B cell (primary cell): ENCODE measurements at regions not wholly inside any gene's neighbourhood (a gene's known extent, or its start where the extent isn't known, plus 50 kb on each side); places are given as distances from the start of the nearest gene placed in this dataset.

Source experiments
- ATAC-seq: fragments of 200-7000 bp; cut with Tn5 transposase; one replicate; pipeline ENCODE4 v1.10.0; 2021; ENCODE audit warnings: low read depth, mild to moderate bottlenecking, moderate number of reproducible peaks, moderate library complexity
- CTCF ChIA-PET: fragments of 350-600 bp; sonication (Branson Sonifier 250); formaldehyde crosslinking; loops from one replicate; lab custom pipeline; 2021; ENCODE audit warnings: antibody characterized with exemption, inconsistent platforms; lab: Charles Lee
- POLR2A ChIA-PET: fragments of 350-600 bp; sonication (Branson Sonifier 250); formaldehyde crosslinking; loops from one replicate; lab custom pipeline; 2021; ENCODE audit warnings: antibody characterized with exemption; lab: Charles Lee
- DNase-seq: peaks from one replicate; pipeline ENCODE4 v3.0.0; 2013
- H2AFZ ChIP-seq: 2 replicates; pipeline ENCODE4 v1.6.1; 2012; ENCODE audit warnings: mild to moderate bottlenecking, low read depth, low read length; ENCODE audit not compliant: insufficient read depth, poor library complexity, severe bottlenecking
- H3K27ac ChIP-seq, 2 donors: 1 replicate in 1 of 2; 2 replicates in 1 of 2; pipeline ENCODE4 v1.5.1; 2012 to 2013; ENCODE audit warnings: low read length in 2 of 2, mild to moderate bottlenecking in 2 of 2, moderate library complexity in 1 of 2
- H3K27me3 ChIP-seq, 4 experiments: fragments of 200-600 bp in 1 of 4; sonication (generic) in 1 of 4; replicated peaks in 1 of 4; 1 replicate in 2 of 4; 2 replicates in 2 of 4; pipeline versions ENCODE4 v1.6.1 to v1.7.0; 2013 to 2016; ENCODE audit warnings: low read length in 3 of 4, mild to moderate bottlenecking in 2 of 4, mixed read lengths in 1 of 4, moderate library complexity in 1 of 4; ENCODE audit not compliant: insufficient read depth in 4 of 4, control insufficient read depth in 3 of 4; ENCODE audit errors: control extremely low read depth in 1 of 4
- H3K36me3 ChIP-seq, 2 experiments: replicated peaks in 1 of 2; 1 replicate in 1 of 2; 2 replicates in 1 of 2; pipeline versions ENCODE4 v1.6.1 to v1.7.1; 2013; ENCODE audit warnings: low read length in 1 of 2; ENCODE audit not compliant: insufficient read depth in 2 of 2, control insufficient read depth in 1 of 2; ENCODE audit errors: control extremely low read depth in 1 of 2, extremely low read depth in 1 of 2
- H3K4me1 ChIP-seq, 2 donors: fragments of 200-600 bp in 1 of 2; sonication (generic) in 1 of 2; 1 replicate in 1 of 2; 2 replicates in 1 of 2; pipeline versions ENCODE4 v1.5.1 to v1.6.1; 2013 to 2017; ENCODE audit warnings: low read length in 2 of 2; ENCODE audit not compliant: control insufficient read depth in 2 of 2, insufficient read depth in 2 of 2
- H3K4me2 ChIP-seq: replicated peaks from 2 replicates; pipeline ENCODE3; 2012; ENCODE audit warnings: mild to moderate bottlenecking, low read depth, low read length; ENCODE audit not compliant: poor library complexity, severe bottlenecking
- H3K4me3 ChIP-seq, 5 experiments: fragments of 200-600 bp in 1 of 5; sonication (generic) in 1 of 5; 1 replicate in 3 of 5; 2 replicates in 2 of 5; pipeline versions ENCODE4 v1.5.1 to v1.7.0; 2011 to 2016; ENCODE audit warnings: low read length in 4 of 5, mild to moderate bottlenecking in 4 of 5, low read depth in 2 of 5, control low read depth in 1 of 5, moderate library complexity in 1 of 5; ENCODE audit not compliant: insufficient read depth in 1 of 5; ENCODE audit errors: control extremely low read depth in 1 of 5, extremely low read depth in 1 of 5
- H3K79me2 ChIP-seq: fragments of 200-600 bp; sonication (generic); one replicate; pipeline ENCODE4 v1.6.0; 2016; ENCODE audit warnings: low read length; ENCODE audit not compliant: control insufficient read depth, insufficient read depth
- H3K9ac ChIP-seq: fragments of 200-600 bp; sonication (generic); 2 replicates; pipeline ENCODE4 v1.6.1; 2017; ENCODE audit warnings: mild to moderate bottlenecking, low read length, moderate library complexity
- H3K9me3 ChIP-seq, 3 donors: one replicate each; pipeline versions ENCODE4 v1.6.1 to v1.7.1; 2013; ENCODE audit warnings: low read length in 2 of 3; ENCODE audit not compliant: control insufficient read depth in 2 of 3, insufficient read depth in 1 of 3; ENCODE audit errors: control extremely low read depth in 1 of 3
- H4K20me1 ChIP-seq: 2 replicates; pipeline ENCODE4 v1.6.0; 2012; ENCODE audit warnings: mild to moderate bottlenecking, low read length; ENCODE audit not compliant: insufficient read depth, control insufficient read depth, poor library complexity, severe bottlenecking
- H3K27ac Mint-ChIP-seq: one replicate; pipeline ENCODE4 v1.8.0; 2021; ENCODE audit warnings: mixed read lengths
- H3K27me3 Mint-ChIP-seq: one replicate; pipeline ENCODE4 v1.8.0; 2021; ENCODE audit warnings: mixed read lengths
- H3K4me1 Mint-ChIP-seq: one replicate; pipeline ENCODE4 v1.8.0; 2021; ENCODE audit warnings: mixed read lengths
- H3K4me3 Mint-ChIP-seq: one replicate; pipeline ENCODE4 v1.8.0; 2021; ENCODE audit warnings: mixed read lengths
- H3K9me3 Mint-ChIP-seq: one replicate; pipeline ENCODE4 v1.8.0; 2022; ENCODE audit warnings: mixed read lengths; ENCODE audit not compliant: insufficient read depth
- CTCF ChIP-seq: fragments of 200-600 bp; IDR thresholded peaks from one replicate; pipeline ENCODE4 v1.8.0; 2022; ENCODE audit warnings: antibody characterized with exemption, mild to moderate bottlenecking
- EZH2 ChIP-seq: IDR thresholded peaks from 2 replicates; pipeline ENCODE4 v1.6.1; 2012; ENCODE audit warnings: borderline replicate concordance, low read depth, mild to moderate bottlenecking, moderate library complexity, low read length; ENCODE audit not compliant: insufficient read depth, poor library complexity, severe bottlenecking
- WGBS: methylation state at CpG from one replicate; pipeline ENCODE4 v1.1.5; 2013; ENCODE audit warnings: missing lambda C conversion rate; ENCODE audit not compliant: insufficient coverage; 5-methylcytosine and 5-hydroxymethylcytosine counted together
- intact Hi-C: fragments of 100-400 bp; cut with micrococcal nuclease; formaldehyde crosslinking; loops from one replicate; pipeline ENCODE4 v1.10.0; 2022

DNA sequence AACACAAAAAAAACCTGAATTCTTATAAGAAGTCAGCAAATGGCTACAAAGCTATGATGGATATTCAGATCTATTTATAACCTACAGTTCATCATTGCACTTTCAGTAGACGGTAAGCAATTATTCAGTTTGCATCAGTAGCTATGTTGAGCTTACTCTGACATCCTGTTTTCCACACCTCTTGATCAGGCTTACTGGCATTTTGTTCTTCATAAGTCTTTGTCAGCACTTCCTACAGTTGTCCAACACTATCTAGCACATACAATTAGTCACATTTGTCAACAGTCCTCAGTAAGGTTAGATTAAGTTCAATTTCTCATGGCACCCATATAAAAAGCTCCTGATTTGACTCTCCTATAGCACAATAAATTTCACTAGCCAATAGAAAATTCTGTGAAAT, 71.2 kb upstream of the ST3GAL6 start:
- Histone ChIP-seq H3K9me3 (no peaks in the 10 kb centered on the region), H3K79me2 (no peaks in the 10 kb centered on the region), H3K9ac (no peak overlapping the region), H3K36me3 (no peaks in the 10 kb centered on the region), H3K27me3 (no peaks in the 10 kb centered on the region), H2AFZ (no peak overlapping the region), H3K27ac (no peak overlapping the region), H4K20me1 (no peaks in the 10 kb centered on the region), H3K4me2 (no peak overlapping the region), H3K4me3 (no peak overlapping the region), H3K4me1 (no peaks in the 10 kb centered on the region)
- Mint-ChIP-seq H3K4me3 (no peak overlapping the region), H3K4me1 (no peaks in the 10 kb centered on the region), H3K9me3 (no peaks in the 10 kb centered on the region), H3K27me3 (no peaks in the 10 kb centered on the region), H3K27ac (no peak overlapping the region)
- ATAC-seq: no peak
- POLR2A ChIA-PET: no interaction called here
- CTCF ChIA-PET: no interaction called here
- no peak for DNase-seq
- no peak for TF ChIP-seq CTCF
- no peak for TF ChIP-seq EZH2
- no CpG with 5 or more reads among the region's 1 CpG for WGBS
- intact Hi-C loops: no loop called here

DNA sequence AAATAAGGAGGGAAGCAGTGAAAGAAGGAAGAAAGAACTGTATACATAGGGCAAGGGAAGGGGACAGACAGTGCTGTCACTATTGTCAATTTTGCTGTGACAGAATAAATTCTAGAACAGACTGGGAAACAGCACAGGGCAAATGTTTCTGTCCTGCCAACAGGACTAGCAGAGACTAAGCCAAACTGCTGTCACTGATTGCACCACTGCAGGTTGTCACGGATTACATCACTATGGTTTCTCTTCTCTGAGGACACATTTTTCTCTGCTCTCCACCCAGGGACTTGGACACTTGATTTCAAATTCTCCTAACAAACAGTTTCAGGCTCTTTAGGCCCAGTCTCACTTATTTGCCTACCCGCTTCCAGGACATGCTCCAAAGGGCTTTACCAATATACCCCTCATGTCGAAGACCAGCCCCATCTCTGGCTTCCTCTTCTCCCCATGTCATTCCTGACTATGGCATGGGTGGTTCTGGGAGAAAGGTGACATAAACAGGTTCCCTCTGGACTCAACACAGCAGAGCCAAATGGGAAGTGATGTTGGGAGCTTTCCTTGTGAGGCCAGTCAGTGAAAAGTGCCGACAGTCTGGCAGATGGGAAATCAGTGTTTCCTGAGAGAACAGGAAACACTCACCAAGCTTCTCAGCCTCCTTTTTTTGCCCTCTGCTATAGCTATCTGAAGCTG, 70.2 kb upstream of the ST3GAL6 start:
- H2AFZ ChIP-seq: no peak overlapping the region
- H3K9me3 Mint-ChIP-seq: no peaks in the 10 kb centered on the region
- H3K27me3 ChIP-seq: no peaks in the 10 kb centered on the region
- H4K20me1 ChIP-seq: no peaks in the 10 kb centered on the region
- no peak overlapping the region for H3K4me3 Mint-ChIP-seq
- H3K4me1 Mint-ChIP-seq: no peaks in the 10 kb centered on the region
- no peak overlapping the region for H3K4me3 ChIP-seq
- no peak for DNase-seq
- no peak overlapping the region for H3K9ac ChIP-seq
- intact Hi-C loops: no loop called here
- WGBS: no CpG with 5 or more reads among the region's 4 CpGs
- ATAC-seq: no peak
- H3K4me1 ChIP-seq: no peaks in the 10 kb centered on the region
- H3K79me2 ChIP-seq: no peaks in the 10 kb centered on the region
- no peak overlapping the region for H3K27ac ChIP-seq
- ChIA-PET CTCF (no interaction called here), POLR2A (no interaction called here)
- H3K27me3 Mint-ChIP-seq: no peaks in the 10 kb centered on the region
- no peak overlapping the region for H3K4me2 ChIP-seq
- H3K27ac Mint-ChIP-seq: no peak overlapping the region
- H3K36me3 ChIP-seq: no peaks in the 10 kb centered on the region
- H3K9me3 ChIP-seq: no peaks in the 10 kb centered on the region
- TF ChIP-seq EZH2 (no peak), CTCF (no peak)
